K562 (cell line): ENCODE measurements at regions not wholly inside any gene's neighbourhood (a gene's known extent, or its start where the extent isn't known, plus 50 kb on each side); places are given as distances from the start of the nearest gene placed in this dataset.

Source experiments
- ATAC-seq: fragments of 200-7000 bp; cut with Tn5 transposase; 3 replicates; pipeline ENCODE4 v1.9.1; 2020; ENCODE audit warnings: moderate library complexity
- BruUV-seq: library from RNA; stranded (reverse); fragments of 400-500 nt; replicated peaks from 2 replicates; lab custom pipeline; 2021; lab: Mats Ljungman, UMichigan
- CTCF ChIA-PET: fragments of 300-600 bp; formaldehyde crosslinking; extraction: SDS; loops from one replicate; lab custom pipeline; 2021; ENCODE audit warnings: low intra/inter-chr PET ratio; lab: Yijun Ruan, JAX
- POLR2A ChIA-PET: fragments of 300-600, 350-650 bp; sonication (Branson Sonifier 250); formaldehyde crosslinking; extraction: SDS; loops from one replicate; lab custom pipeline; 2021; ENCODE audit warnings: antibody characterized with exemption, inconsistent platforms; lab: Yijun Ruan, JAX
- DNase-seq, 4 experiments: peaks; one replicate each; pipeline versions ENCODE4 v3.0.0 to v3.0.0-alpha.2; 2011 to 2018; ENCODE audit warnings: low spot score in 3 of 4, mixed read lengths in 3 of 4; ENCODE audit errors: extremely low read depth in 1 of 4
- FAIRE-seq: peaks from 2 replicates; lab custom pipeline; 2011; peaks lifted over from hg19 to GRCh38; lab: Jason Lieb, UNC
- H2AFZ ChIP-seq: 2 replicates; pipeline ENCODE4 v1.6.0; 2011; ENCODE audit warnings: low read depth, low read length, control low read depth, inconsistent platforms
- H3K27ac ChIP-seq: fragments of 200-600 bp; 3 replicates; pipeline ENCODE4 v1.8.0; 2011; ENCODE audit warnings: low read depth, mild to moderate bottlenecking, control low read depth, inconsistent platforms, low read length, moderate library complexity, mixed read lengths; ENCODE audit errors: extremely low read depth
- H3K27me3 ChIP-seq, 2 experiments: fragments of 300-600 bp in 1 of 2; 2 replicates in 1 of 2; 3 replicates in 1 of 2; pipeline versions ENCODE4 v1.6.0 to v1.8.0; 2011; ENCODE audit warnings: inconsistent platforms in 2 of 2, low read length in 2 of 2, mild to moderate bottlenecking in 1 of 2, mixed read lengths in 1 of 2, moderate library complexity in 1 of 2; ENCODE audit not compliant: control insufficient read depth in 2 of 2, insufficient read depth in 2 of 2
- H3K36me3 ChIP-seq: fragments of 300-600 bp; 3 replicates; pipeline ENCODE4 v1.8.0; 2011; ENCODE audit warnings: mild to moderate bottlenecking, low read length, inconsistent platforms; ENCODE audit not compliant: control insufficient read depth, insufficient read depth
- H3K4me1 ChIP-seq, 2 experiments: fragments of 200-600 bp in 1 of 2; replicated peaks in 1 of 2; 2 replicates in 1 of 2; 3 replicates in 1 of 2; pipeline versions ENCODE4 v1.5.1 to v1.8.0; 2011; ENCODE audit warnings: inconsistent platforms in 2 of 2, low read length in 2 of 2, mild to moderate bottlenecking in 1 of 2, mixed read lengths in 1 of 2, moderate library complexity in 1 of 2; ENCODE audit not compliant: control insufficient read depth in 2 of 2, insufficient read depth in 2 of 2
- H3K4me2 ChIP-seq: 2 replicates; pipeline ENCODE4 v1.6.1; 2011; ENCODE audit warnings: low read length, control low read depth, inconsistent platforms, mixed read lengths; ENCODE audit not compliant: insufficient read depth
- H3K4me3 ChIP-seq: fragments of 200-600 bp; sonication (generic), shearing (Covaris generic); 2 replicates; pipeline ENCODE4 v1.5.1; 2016; ENCODE audit warnings: control low read depth, inconsistent platforms
- H3K79me2 ChIP-seq: fragments of 200-600 bp; 3 replicates; pipeline ENCODE4 v1.8.0; 2011; ENCODE audit warnings: low read length, inconsistent platforms; ENCODE audit not compliant: control insufficient read depth, insufficient read depth
- H3K9ac ChIP-seq, 2 experiments: 2 replicates each; pipeline versions ENCODE4 v1.6.0 to v1.6.1; 2011; ENCODE audit warnings: low read depth in 2 of 2, low read length in 2 of 2, control low read depth in 1 of 2, inconsistent platforms in 1 of 2, mild to moderate bottlenecking in 1 of 2, mixed read lengths in 1 of 2; ENCODE audit not compliant: insufficient read depth in 1 of 2
- H3K9me1 ChIP-seq: one replicate; pipeline ENCODE4 v1.6.0; 2011; ENCODE audit warnings: inconsistent platforms, mild to moderate bottlenecking, low read length, moderate library complexity; ENCODE audit not compliant: control insufficient read depth, insufficient read depth
- H3K9me3 ChIP-seq: replicated peaks from 2 replicates; pipeline ENCODE4 v1.5.1; 2011; ENCODE audit warnings: low read depth, low read length, inconsistent platforms; ENCODE audit not compliant: control insufficient read depth, insufficient read depth
- H4K20me1 ChIP-seq: replicated peaks from 2 replicates; pipeline ENCODE4 v1.6.1; 2011; ENCODE audit warnings: low read length, inconsistent platforms, mixed read lengths; ENCODE audit not compliant: control insufficient read depth, insufficient read depth
- CREM ChIP-seq: IDR thresholded peaks from 2 replicates; pipeline ENCODE4 v1.6.1; 2014; ENCODE audit warnings: antibody characterized with exemption, low read depth
- ESRRA ChIP-seq: fragments of 450-650 bp; IDR thresholded peaks from 2 replicates; pipeline ENCODE4 v1.6.1; 2014; ENCODE audit warnings: low read depth, mild to moderate bottlenecking, moderate library complexity, borderline replicate concordance
- EZH2 ChIP-seq: IDR thresholded peaks from 2 replicates; pipeline ENCODE4 v1.6.1; 2012; ENCODE audit warnings: low read depth, mild to moderate bottlenecking, inconsistent platforms, low read length, borderline replicate concordance
- HMGN3 ChIP-seq: IDR thresholded peaks from 2 replicates; pipeline ENCODE4 v1.6.1; 2011; ENCODE audit warnings: borderline replicate concordance, low read depth, mild to moderate bottlenecking, mixed read lengths, low read length; ENCODE audit not compliant: insufficient read length; ENCODE audit errors: extremely low read depth
- HNRNPLL ChIP-seq: fragments of 200-400 bp; formaldehyde crosslinking; IDR thresholded peaks from 2 replicates; pipeline ENCODE4 v1.6.1; 2017; ENCODE audit warnings: low read length, low read depth, mild to moderate bottlenecking; ENCODE audit not compliant: poor library complexity, severe bottlenecking
- KDM5B ChIP-seq: fragments of 200-600 bp; sonication (generic); IDR thresholded peaks from 2 replicates; pipeline ENCODE4 v1.6.1; 2012; ENCODE audit warnings: low read depth, mild to moderate bottlenecking, moderate library complexity, low read length, control low read depth, inconsistent platforms; ENCODE audit not compliant: insufficient replicate concordance
- PHF20 ChIP-seq: fragments of 450-650 bp; IDR thresholded peaks from 2 replicates; pipeline ENCODE4 v1.6.1; 2018; ENCODE audit not compliant: partially characterized antibody
- SLC30A9 ChIP-seq: fragments of 250-450 bp; sonication (Bioruptor Pico); IDR thresholded peaks from 2 replicates; pipeline ENCODE4 v1.8.0; 2022; ENCODE audit warnings: mild to moderate bottlenecking, moderate library complexity
- SMARCA4 ChIP-seq: fragments of 450-650 bp; IDR thresholded peaks from 2 replicates; pipeline ENCODE4 v1.6.1; 2016
- SRSF9 ChIP-seq: fragments of 200-400 bp; formaldehyde crosslinking; IDR thresholded peaks from 2 replicates; pipeline ENCODE4 v1.6.1; 2017; ENCODE audit warnings: low read depth, low read length, borderline replicate concordance
- STAT6 ChIP-seq: sonication (generic); formaldehyde crosslinking; IDR thresholded peaks from 2 replicates; pipeline ENCODE4 v1.8.1; 2023; ENCODE audit warnings: mild to moderate bottlenecking, missing genetic modification reagents
- TBP ChIP-seq: optimal IDR thresholded peaks from 2 replicates; pipeline ENCODE3; 2011; ENCODE audit warnings: low read depth, low read length, improper control_type of control experiment
- TFAM ChIP-seq: fragments of 250-450 bp; sonication (Bioruptor Pico); conservative IDR thresholded peaks from 2 replicates; pipeline ENCODE4 v1.5.0; 2021; ENCODE audit warnings: mild to moderate bottlenecking, moderate library complexity
- ZNF384 ChIP-seq: IDR thresholded peaks from 2 replicates; pipeline ENCODE4 v1.6.1; 2012; ENCODE audit warnings: low read depth, low read length, improper control_type of control experiment
- ZNF561 ChIP-seq: fragments of 450-650 bp; formaldehyde crosslinking; conservative IDR thresholded peaks from 2 replicates; pipeline ENCODE4 v1.4.0; 2020; ENCODE audit warnings: mild to moderate bottlenecking, moderate library complexity
- ZNF584 ChIP-seq: fragments of 200-800 bp; sonication (Bioruptor generic); IDR thresholded peaks from 2 replicates; pipeline ENCODE4 v1.6.1; 2016; ENCODE audit warnings: low read depth, mild to moderate bottlenecking, missing genetic modification characterization, missing compliant biosample characterization
- ZNF699 ChIP-seq: fragments of 250-450 bp; sonication (Bioruptor Pico); IDR thresholded peaks from 2 replicates; pipeline ENCODE4 v1.8.0; 2021; ENCODE audit warnings: mild to moderate bottlenecking, moderate library complexity; ENCODE audit not compliant: insufficient replicate concordance
- WGBS: fragments of 100-300 bp; shearing (Covaris generic); methylation state at CpG from one replicate; pipeline ENCODE4 v1.1.6; 2016; ENCODE audit warnings: low coverage, mixed read lengths; ENCODE audit not compliant: insufficient coverage; ENCODE audit errors: missing lambda C conversion rate; 5-methylcytosine and 5-hydroxymethylcytosine counted together
- in situ Hi-C: fragments of 300-500 bp; cut with MboI; formaldehyde crosslinking; loops from 4 replicates; pipeline ENCODE4 v1.15.0; 2018; ENCODE audit warnings: inconsistent platforms, mixed read lengths
- intact Hi-C: fragments of 100-400 bp; cut with micrococcal nuclease; formaldehyde crosslinking; loops from 2 replicates; pipeline ENCODE4 v1.14.2; 2022

DNA sequence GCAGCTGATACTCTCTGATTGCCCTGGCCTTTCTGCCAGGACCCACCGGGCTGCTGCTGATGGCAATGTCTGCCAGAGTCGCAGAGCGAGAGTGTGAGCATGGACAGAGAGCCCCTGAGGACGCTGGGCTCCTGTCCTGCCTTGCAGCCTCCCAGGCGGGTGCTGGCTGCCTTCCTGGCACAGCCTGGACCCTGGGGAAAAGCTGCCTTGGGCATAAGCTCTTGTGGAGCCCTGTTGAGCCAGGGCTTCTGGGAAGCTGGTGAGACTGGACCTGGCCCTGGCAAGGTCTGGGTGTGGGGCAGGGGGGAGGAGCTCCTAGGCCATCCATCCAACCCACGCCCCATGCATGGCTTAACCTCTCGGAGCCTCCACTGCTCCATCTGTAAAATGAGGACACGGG lies 105.8 kb upstream of the WNT4 start:
- H3K79me2 ChIP-seq: no peaks in the 10 kb centered on the region
- TF ChIP-seq SLC30A9 (CRISPR knock-in tag) (no peak), TBP (no peak), KDM5B (no peak), SMARCA4 (no peak), CREM (no peak), SRSF9 (no peak), ESRRA (no peak), STAT6 (CRISPR knock-in tag) (no peak), ZNF384 (no peak), HNRNPLL (no peak), PHF20 (no peak), ZNF699 (CRISPR knock-in tag) (no peak), HMGN3 (no peak), TFAM (CRISPR knock-in tag) (no peak), ZNF584 (CRISPR knock-in tag) (no peak), ZNF561 (CRISPR knock-in tag) (no peak), EZH2 (no peak)
- no peak overlapping the region for H3K9ac ChIP-seq
- H3K27me3 ChIP-seq: peaks cover 74 to 93% of the 10 kb centered on the region in 2 experiments
- no peak overlapping the region for H2AFZ ChIP-seq
- FAIRE-seq (no peak), ATAC-seq (no peak), DNase-seq (no peak)
- H3K4me3 ChIP-seq: no peak overlapping the region
- H4K20me1 ChIP-seq: peaks cover 11% of the 10 kb centered on the region
- no peak overlapping the region for H3K4me2 ChIP-seq
- H3K9me1 ChIP-seq: no peaks in the 10 kb centered on the region
- in situ Hi-C loops (no loop called here), intact Hi-C loops (no loop called here)
- H3K36me3 ChIP-seq: no peaks in the 10 kb centered on the region
- 2% methylated on average over 8 of the region's 8 CpGs for WGBS
- CTCF ChIA-PET: no interaction called here
- BruUV-seq: no TSS peak
- POLR2A ChIA-PET: interaction anchor here (0.5 to 1.4 kb wide), 4 partner anchors 9 to 42 kb away, joined by 3 to 5 read pairs (median 4); no protein-coding TSS in a partner anchor
- H3K27ac ChIP-seq: no peak overlapping the region
- H3K4me1 ChIP-seq: 0 out of 5 replicates have a peak, but pooled peaks cover 0 to 4% of the 10 kb centered on the region in 2 experiments
- no peaks in the 10 kb centered on the region for H3K9me3 ChIP-seq
